PC-9 (cell line): ENCODE measurements at regions not wholly inside any gene's neighbourhood (a gene's known extent, or its start where the extent isn't known, plus 50 kb on each side); places are given as distances from the start of the nearest gene placed in this dataset.

Experiments used
- BruUV-seq: library from RNA; stranded (reverse); fragments of 400-500 nt; replicated peaks from 2 replicates; lab custom pipeline; 2021; lab: Mats Ljungman, UMichigan
- CTCF ChIA-PET: fragments of 300-600 bp; sonication (Branson Sonifier 250); formaldehyde crosslinking; loops from one replicate; lab custom pipeline; 2022; ENCODE audit warnings: antibody characterized with exemption; lab: Charles Lee
- POLR2A ChIA-PET: fragments of 300-600 bp; sonication (Branson Sonifier 250); formaldehyde crosslinking; loops from one replicate; lab custom pipeline; 2022; ENCODE audit warnings: antibody characterized with exemption; ENCODE audit not compliant: unreplicated experiment; lab: Charles Lee
- DNase-seq, 2 experiments: peaks; one replicate each; pipeline versions ENCODE4 v3.0.0 to v3.0.0-alpha.2; 2015 to 2022; ENCODE audit warnings: mixed read lengths in 1 of 2
- H2AFZ ChIP-seq: fragments of 200-600 bp; sonication (generic); 2 replicates; pipeline ENCODE4 v1.8.1; 2017; ENCODE audit warnings: antibody characterized with exemption
- H3F3A ChIP-seq: fragments of 200-600 bp; sonication (generic); 2 replicates; pipeline ENCODE4 v1.8.1; 2017; ENCODE audit warnings: antibody characterized with exemption, mild to moderate bottlenecking, low read depth; ENCODE audit not compliant: insufficient read depth
- H3K27ac ChIP-seq: fragments of 200-600 bp; sonication (generic); 2 replicates; pipeline ENCODE4 v1.6.1; 2016; ENCODE audit warnings: mixed run types
- H3K27me3 ChIP-seq: fragments of 200-600 bp; sonication (generic); 2 replicates; pipeline ENCODE4 v1.6.1; 2016; ENCODE audit warnings: low read depth, mixed run types; ENCODE audit not compliant: insufficient read depth
- H3K36me3 ChIP-seq: fragments of 200-600 bp; sonication (generic); 2 replicates; pipeline ENCODE4 v1.6.1; 2016; ENCODE audit warnings: low read depth, mixed run types
- H3K4me1 ChIP-seq: fragments of 200-600 bp; sonication (generic); replicated peaks from 2 replicates; pipeline ENCODE4 v1.6.1; 2016; ENCODE audit warnings: mixed run types; ENCODE audit not compliant: insufficient read depth
- H3K4me2 ChIP-seq: fragments of 200-600 bp; sonication (generic); 2 replicates; pipeline ENCODE4 v1.6.1; 2017; ENCODE audit warnings: mixed run types
- H3K4me3 ChIP-seq: fragments of 200-600 bp; sonication (generic); 2 replicates; pipeline ENCODE4 v1.6.1; 2016; ENCODE audit warnings: mixed run types
- H3K79me2 ChIP-seq: fragments of 200-600 bp; sonication (generic); 2 replicates; pipeline ENCODE4 v1.6.1; 2017; ENCODE audit warnings: low read depth, mixed run types
- H3K9me2 ChIP-seq: fragments of 200-600 bp; sonication (generic); 2 replicates; pipeline ENCODE4 v1.8.1; 2017; ENCODE audit warnings: mild to moderate bottlenecking; ENCODE audit not compliant: insufficient read depth
- H3K9me3 ChIP-seq: fragments of 200-600 bp; sonication (generic); 2 replicates; pipeline ENCODE4 v1.8.1; 2016; ENCODE audit warnings: low read depth; ENCODE audit not compliant: insufficient read depth
- H4K20me1 ChIP-seq: fragments of 200-600 bp; sonication (generic); 2 replicates; pipeline ENCODE4 v1.8.1; 2017; ENCODE audit not compliant: insufficient read depth
- EZH2 ChIP-seq: fragments of 200-600 bp; sonication (generic); IDR thresholded peaks from 2 replicates; pipeline ENCODE4 v1.8.0; 2017; ENCODE audit warnings: antibody characterized with exemption, low read depth
- intact Hi-C: fragments of 100-400 bp; cut with micrococcal nuclease; formaldehyde crosslinking; loops from one replicate; pipeline ENCODE4 v1.10.0; 2022; ENCODE audit not compliant: unreplicated experiment
- TF ChIP-seq, protein P1 (sequence below): fragments of 200-600 bp; sonication (generic); conservative IDR thresholded peaks from 2 replicates; pipeline ENCODE4 v1.6.1; 2017; ENCODE audit warnings: mixed run types, antibody characterized with exemption, mild to moderate bottlenecking, moderate library complexity

- no peak overlapping the region for H2AFZ ChIP-seq
- BruUV-seq: no TSS peak
- no peaks in the 10 kb centered on the region for H3F3A ChIP-seq
- H3K4me1 ChIP-seq: no peaks in the 10 kb centered on the region
- intact Hi-C loops: no loop called here
- ChIA-PET POLR2A (no interaction called here), CTCF (no interaction called here)
- peaks cover 6% of the 10 kb centered on the region; the same call in 1 of the 2 replicates for H3K9me3 ChIP-seq
- no peak overlapping the region for H3K4me3 ChIP-seq
- no peaks in the 10 kb centered on the region for H3K79me2 ChIP-seq
- H3K9me2 ChIP-seq: no peaks in the 10 kb centered on the region
- H3K36me3 ChIP-seq: no peaks in the 10 kb centered on the region
- DNase-seq: no peak
- no peaks in the 10 kb centered on the region for H3K27me3 ChIP-seq
- H3K4me2 ChIP-seq: no peak overlapping the region
- no peak overlapping the region for H3K27ac ChIP-seq
- TF ChIP-seq, protein P1, sequence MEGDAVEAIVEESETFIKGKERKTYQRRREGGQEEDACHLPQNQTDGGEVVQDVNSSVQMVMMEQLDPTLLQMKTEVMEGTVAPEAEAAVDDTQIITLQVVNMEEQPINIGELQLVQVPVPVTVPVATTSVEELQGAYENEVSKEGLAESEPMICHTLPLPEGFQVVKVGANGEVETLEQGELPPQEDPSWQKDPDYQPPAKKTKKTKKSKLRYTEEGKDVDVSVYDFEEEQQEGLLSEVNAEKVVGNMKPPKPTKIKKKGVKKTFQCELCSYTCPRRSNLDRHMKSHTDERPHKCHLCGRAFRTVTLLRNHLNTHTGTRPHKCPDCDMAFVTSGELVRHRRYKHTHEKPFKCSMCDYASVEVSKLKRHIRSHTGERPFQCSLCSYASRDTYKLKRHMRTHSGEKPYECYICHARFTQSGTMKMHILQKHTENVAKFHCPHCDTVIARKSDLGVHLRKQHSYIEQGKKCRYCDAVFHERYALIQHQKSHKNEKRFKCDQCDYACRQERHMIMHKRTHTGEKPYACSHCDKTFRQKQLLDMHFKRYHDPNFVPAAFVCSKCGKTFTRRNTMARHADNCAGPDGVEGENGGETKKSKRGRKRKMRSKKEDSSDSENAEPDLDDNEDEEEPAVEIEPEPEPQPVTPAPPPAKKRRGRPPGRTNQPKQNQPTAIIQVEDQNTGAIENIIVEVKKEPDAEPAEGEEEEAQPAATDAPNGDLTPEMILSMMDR: no peak
- no peak for TF ChIP-seq EZH2
- no peaks in the 10 kb centered on the region for H4K20me1 ChIP-seq
Measured at GRCh38 chr7:19249281-19249680, 104.1 kb upstream of the FERD3L start.

DNA sequence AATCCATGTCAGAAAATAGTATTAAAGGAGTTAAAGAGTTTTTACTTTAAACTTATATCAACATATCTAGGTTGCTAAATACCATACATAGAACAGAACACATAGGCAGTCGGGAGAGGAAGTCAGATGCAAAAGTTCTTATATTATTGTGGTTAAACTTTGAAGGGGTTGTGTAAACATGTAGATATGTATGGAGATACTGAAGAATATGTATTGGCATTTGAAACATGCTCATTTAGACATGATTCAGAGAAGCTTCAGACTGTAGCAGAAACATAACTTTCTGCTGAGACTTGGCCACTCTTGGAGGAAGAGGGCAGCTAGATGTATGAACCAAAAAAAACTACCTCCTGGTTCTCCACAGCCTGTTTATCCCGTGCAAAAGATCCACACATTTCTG lies 103.5 kb upstream of the FERD3L start:
- intact Hi-C loops: no loop called here
- ChIA-PET POLR2A (no interaction called here), CTCF (no interaction called here)
- BruUV-seq: no TSS peak
- Histone ChIP-seq H3K79me2 (no peaks in the 10 kb centered on the region), H3K9me3 (peaks cover 6% of the 10 kb centered on the region; the same call in 1 of the 2 replicates), H3K27ac (no peak overlapping the region), H2AFZ (no peak overlapping the region), H4K20me1 (no peaks in the 10 kb centered on the region), H3K36me3 (no peaks in the 10 kb centered on the region), H3F3A (no peaks in the 10 kb centered on the region), H3K27me3 (no peaks in the 10 kb centered on the region), H3K4me3 (no peak overlapping the region), H3K9me2 (no peaks in the 10 kb centered on the region), H3K4me1 (no peaks in the 10 kb centered on the region), H3K4me2 (no peak overlapping the region)
- no peak for DNase-seq
- TF ChIP-seq EZH2: no peak
- TF ChIP-seq, protein P1: no peak

- H3K79me2 ChIP-seq: no peaks in the 10 kb centered on the region
- H3K4me2 ChIP-seq: no peak overlapping the region
- no TSS peak for BruUV-seq
- DNase-seq: no peak
- no peaks in the 10 kb centered on the region for H3K9me2 ChIP-seq
- no peaks in the 10 kb centered on the region for H3K36me3 ChIP-seq
- H3K27me3 ChIP-seq: no peaks in the 10 kb centered on the region
- peaks cover 6% of the 10 kb centered on the region; the same call in 1 of the 2 replicates for H3K9me3 ChIP-seq
- H3K4me1 ChIP-seq: no peaks in the 10 kb centered on the region
- TF ChIP-seq, protein P1: no peak
- no peak for TF ChIP-seq EZH2
- H2AFZ ChIP-seq: no peak overlapping the region
- no peaks in the 10 kb centered on the region for H3F3A ChIP-seq
- H4K20me1 ChIP-seq: no peaks in the 10 kb centered on the region
- no peak overlapping the region for H3K27ac ChIP-seq
- POLR2A ChIA-PET: no interaction called here
- no peak overlapping the region for H3K4me3 ChIP-seq
- CTCF ChIA-PET: no interaction called here
- intact Hi-C loops: no loop called here
Measured at GRCh38 chr7:19248115-19248514, 102.9 kb upstream of the FERD3L start.
